GM21381 (cell line): ENCODE measurements at regions not wholly inside any gene's neighbourhood (a gene's known extent, or its start where the extent isn't known, plus 50 kb on each side); places are given as distances from the start of the nearest gene placed in this dataset.
"Not testable (repeated sequence)": the region's sequence is repeated elsewhere in the genome, so short reads cannot be mapped to it uniquely, and the experiment has no call there.

Experiments
- ATAC-seq: cut with Tn5 transposase; IDR thresholded peaks from one replicate; pipeline ENCODE4 v1.9.1; 2021; ENCODE audit warnings: mild to moderate bottlenecking, moderate library complexity; ENCODE audit not compliant: unreplicated experiment

DNA sequence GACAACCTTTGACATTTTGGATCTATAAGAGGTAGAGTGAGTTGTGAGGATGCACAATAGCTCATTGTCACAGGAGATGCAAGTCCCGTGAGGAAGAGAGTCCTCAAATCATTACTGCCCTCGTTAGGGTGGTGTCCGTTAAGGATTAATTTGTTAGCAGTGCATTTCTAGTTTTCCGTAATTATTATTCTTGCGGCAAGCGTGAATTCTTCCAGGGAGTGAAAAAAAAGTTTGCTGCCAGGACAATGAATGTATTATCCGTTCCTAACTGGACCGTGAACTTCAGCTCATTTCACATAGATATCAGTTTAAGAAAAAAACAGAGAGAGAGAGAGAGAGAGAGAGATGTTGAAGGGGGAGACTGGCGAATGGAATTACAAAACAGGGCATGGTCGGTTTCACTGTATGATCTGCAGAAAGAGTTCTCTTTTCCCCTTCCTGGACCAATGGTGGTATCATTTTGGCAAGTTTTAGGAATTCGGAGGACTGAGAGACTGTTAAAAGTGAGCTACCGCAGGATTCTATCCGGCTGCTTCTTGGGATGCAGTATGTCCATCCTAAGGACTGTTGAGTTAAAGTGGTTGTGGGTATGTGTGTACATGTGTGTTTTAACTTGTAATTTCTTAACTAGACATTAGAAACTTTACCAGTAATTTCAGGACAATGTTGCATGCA, 216.0 kb upstream of the NFIA start:
- no peak for ATAC-seq

DNA sequence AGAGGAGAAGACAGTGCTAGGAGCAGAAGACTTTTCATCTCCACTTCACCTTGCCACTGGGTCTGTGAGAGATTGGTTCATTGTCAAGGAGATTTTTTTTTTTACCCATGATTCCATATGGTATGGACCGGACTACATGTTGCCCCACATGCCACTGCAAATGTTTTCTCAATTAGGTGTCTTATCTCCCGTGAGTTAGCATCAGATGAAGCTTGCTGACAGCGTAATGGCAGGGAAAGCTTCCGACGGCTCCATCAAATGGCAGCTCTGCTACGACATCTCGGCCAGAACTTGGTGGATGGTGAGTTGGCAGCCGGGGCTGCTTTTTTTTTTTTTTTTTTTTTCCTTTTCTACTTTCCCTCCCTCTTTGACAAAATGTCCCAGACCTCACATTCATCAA, 217.2 kb upstream of the NFIA start:
- ATAC-seq: no peak

- ATAC-seq: no peak
These were observed 217.6 kb upstream of the NFIA start for GRCh38 chr1:60864722-60865121.

- ATAC-seq: no peak
These were observed 219.2 kb upstream of the NFIA start for GRCh38 chr1:60863131-60863530.

DNA sequence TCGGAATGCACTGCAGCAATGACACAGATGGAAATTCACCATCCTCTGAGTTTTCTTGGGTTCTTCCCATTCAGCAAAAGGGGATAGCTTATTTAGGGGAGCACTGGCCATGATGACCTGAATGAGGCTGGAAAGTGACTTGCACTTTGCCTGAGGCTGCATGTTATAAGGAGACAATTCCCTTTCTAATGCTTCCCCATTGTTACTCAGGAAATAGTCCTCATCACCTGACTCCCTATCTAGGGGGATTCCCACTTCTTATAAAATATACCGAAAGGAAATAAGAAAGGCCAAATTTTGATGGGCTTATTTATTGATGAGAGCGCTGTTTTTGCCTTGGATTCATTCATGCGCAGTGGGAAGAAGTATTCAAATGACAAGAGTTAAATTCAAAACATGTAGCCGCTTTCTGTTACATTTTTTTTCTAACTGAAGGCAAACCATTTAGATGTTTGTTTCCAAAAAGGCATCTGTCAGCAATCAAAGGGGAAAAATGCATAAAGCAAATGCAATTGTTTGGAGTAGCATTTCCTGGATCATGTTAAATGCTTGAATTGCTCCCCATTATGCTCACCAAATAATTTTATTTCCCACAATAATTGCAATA, 220.3 kb upstream of the NFIA start:
- no peak for ATAC-seq

DNA sequence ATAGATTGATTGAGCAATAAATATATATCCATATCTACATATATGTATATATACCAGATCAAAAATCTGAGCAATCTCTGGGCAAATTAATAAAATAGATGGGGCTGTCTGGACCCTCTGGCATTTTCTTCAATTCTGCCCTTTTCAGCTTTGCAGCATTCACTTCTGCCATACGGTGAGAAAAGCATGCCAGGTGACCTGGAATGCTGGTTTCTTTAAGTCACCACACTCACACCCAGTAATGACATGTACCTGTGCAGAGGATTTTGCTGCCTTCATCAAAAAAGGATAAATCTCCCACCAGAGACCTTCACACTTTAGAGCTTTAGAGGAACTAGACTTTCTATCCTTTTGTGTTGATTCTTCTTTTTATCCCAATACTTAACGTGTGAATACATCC, 223.2 kb upstream of the NFIA start:
- no peak for ATAC-seq

DNA sequence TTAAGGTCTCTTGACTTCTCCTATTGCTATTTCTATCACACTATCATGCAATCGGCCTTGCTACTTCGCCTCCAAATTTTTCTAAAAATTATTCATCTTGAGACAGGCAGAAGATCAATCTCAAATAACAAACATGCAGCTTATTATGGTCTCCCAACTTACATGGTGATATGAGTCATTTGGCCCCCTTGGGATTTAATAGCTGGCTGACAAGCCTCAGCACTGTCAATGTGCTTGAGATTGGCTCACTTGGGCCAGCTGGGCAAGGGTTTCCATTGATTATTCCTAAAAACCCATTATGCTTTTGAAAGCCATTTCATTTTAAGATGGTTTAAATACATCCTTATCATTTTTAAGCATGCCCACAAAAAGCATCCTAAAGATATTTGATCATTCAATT, 224.5 kb upstream of the NFIA start:
- no peak for ATAC-seq

- no peak for ATAC-seq
These were observed 232.3 kb upstream of the NFIA start for GRCh38 chr1:60850084-60850483.

DNA sequence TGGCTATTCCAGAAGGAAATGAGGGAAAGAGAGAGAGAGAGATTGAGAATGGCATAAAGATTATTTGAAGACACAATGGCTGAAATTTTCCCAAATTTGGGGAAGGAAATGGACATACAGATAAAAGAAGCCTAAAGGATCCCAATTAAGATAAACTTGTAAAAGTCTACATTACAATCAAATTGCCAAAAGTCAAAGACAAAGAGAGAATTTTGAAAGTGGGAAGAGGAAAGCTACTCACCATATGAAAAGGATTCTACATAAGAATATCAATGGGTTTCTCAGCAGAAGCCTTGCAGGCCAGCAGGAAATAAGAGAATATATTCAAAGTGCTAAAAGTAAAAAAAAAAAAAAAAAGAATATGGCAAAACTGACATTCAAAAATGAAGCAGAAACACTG, 233.0 kb upstream of the NFIA start:
- no peak for ATAC-seq

DNA sequence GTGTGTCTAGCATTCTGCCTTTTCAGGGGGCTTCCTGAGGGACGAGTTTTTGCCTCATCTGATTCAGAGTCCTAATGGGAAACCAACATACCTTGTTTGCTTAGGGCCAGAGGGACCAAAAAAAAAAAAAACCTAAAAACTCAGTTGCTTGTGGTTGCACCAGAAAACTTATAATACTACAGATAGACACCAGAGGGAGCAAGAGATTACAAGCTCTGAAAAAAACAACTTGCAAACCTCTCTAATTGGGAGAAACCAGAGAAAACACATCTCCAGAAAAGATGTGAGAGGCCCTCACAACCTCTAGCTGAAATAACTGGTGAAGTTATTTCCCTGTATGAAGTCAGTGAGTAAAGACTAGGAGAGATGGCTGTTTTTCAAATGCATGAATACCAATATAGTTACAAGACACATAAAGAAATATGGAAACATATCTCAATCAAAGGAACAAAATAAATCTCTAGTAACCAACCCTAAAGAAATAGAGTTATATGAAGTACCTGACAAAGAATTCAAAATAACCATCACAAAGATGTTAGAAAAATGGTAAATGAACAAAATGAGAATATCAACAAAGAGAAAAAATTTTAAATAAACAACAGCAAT, 233.7 kb upstream of the NFIA start:
- ATAC-seq: no peak

DNA sequence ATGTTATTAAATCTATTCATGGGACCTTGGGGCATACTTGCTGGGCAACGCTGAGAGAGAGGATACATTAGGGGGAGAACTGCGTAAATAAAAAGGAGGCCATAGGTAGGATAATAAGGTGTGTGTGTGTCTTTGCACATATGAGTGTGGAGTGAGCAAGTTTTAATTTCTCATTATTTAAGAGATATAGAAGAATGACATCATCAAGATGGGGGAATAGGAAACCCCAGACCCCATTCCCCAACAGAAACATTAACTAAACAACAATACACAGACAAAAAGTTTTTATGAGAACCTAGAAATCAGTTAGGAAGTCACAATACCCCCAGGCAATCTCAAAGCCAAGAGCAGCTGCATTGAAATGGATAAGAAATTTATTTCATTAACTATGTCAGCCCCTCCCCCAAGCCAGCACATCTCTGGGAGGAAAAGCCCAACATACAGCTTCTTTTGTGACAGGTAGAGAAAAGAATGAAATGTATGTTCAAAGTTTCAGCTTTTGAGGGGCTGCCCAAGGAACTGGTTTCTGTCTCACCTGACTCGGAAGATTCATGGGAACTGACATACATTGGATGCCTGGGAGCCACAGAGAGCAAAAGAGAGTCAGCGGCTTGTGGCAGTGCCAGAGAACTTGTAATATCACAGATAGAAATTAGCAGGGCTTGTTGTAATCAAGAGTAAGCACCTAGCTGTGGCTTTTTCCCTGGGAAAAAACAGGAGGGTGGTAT, 234.3 kb upstream of the NFIA start:
- ATAC-seq: no peak

DNA sequence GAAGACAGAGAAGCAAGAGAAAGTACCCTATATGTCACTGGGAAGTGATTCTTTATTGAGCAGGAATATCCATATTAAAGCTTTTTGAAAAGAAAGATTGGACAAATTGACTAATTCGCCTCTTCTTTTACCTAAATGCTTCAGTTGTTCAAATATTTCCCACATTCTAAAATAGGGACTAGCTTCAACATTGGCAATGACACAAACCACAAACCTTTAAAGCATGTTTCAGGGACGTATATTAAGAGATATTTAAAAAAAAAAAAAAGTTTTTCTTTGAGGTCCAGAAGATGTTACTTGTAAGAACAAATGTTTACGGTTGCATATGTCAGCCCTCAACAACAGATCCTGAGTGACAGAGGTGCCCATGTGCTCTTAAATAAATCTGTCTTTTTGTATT, 235.0 kb upstream of the NFIA start:
- no peak for ATAC-seq

DNA sequence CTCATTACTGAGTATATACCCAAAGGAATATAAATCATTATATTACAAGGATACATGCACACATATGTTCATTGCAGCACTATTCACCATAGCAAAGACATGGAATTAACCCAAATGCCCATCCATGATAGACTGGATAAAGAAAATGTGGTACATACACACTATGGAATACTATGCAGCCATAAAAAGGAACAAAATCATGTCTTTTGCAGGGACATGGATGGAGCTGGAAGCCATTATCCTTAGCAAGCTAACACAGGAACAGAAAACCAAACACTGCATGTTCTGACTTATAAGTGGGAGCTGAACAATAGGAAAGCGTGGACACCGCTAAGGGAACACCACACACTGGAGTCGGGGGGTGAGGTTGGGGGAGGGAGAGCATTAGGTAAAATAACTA, 236.7 kb upstream of the NFIA start:
- ATAC-seq: not testable (repeated sequence)

GRCh38 chr1:60842304-60842703, 240.1 kb upstream of the NFIA start:
- ATAC-seq: no peak

- ATAC-seq: no peak
These were observed 241.0 kb upstream of the NFIA start for GRCh38 chr1:60841116-60842046.

- ATAC-seq: not testable (repeated sequence)
These were observed 241.9 kb upstream of the NFIA start for GRCh38 chr1:60840476-60840875.

GRCh38 chr1:60835649-60836048, 246.7 kb upstream of the NFIA start:
- no peak for ATAC-seq

GRCh38 chr1:60833173-60833572, 249.2 kb upstream of the NFIA start:
- no peak for ATAC-seq

DNA sequence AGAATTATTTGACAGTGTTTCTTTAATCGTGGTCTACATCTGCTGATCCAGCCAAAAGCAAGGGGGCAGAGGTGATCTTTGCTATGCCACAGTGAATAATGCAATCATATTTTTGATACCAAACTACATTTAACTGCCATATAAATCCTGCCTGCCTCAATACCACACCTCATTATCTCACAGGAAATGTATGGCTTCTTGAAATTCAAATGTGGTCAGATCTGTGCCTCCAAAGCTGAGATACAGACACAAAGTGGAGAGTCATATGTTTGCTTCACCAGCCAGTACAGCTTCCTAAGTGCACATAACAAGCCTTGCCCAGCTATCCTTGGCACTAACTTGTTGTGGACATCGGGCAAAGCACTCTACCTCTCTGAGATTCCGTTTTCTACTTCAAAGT, 250.0 kb upstream of the NFIA start:
- no peak for ATAC-seq

GRCh38 chr1:60831780-60832179, 250.6 kb upstream of the NFIA start:
- no peak for ATAC-seq

GRCh38 chr1:60828944-60829343, 253.4 kb upstream of the NFIA start:
- no peak for ATAC-seq
